ENCODE measurements at regions not wholly inside any gene's neighbourhood (a gene's known extent, or its start where the extent isn't known, plus 50 kb on each side); places are given as distances from the start of the nearest gene placed in this dataset.

GRCh38 chr3:117146571-117146970, 437.0 kb downstream of the TUSC7 start:
- Histone ChIP-seq H3K4me2 (ENCODE audit: low read depth, low read length) (no peak overlapping the region), H3K27me3 (replicated peaks; ENCODE audit: insufficient read depth, low read length) (no peaks in the 10 kb centered on the region), H3F3A (ENCODE audit: insufficient read depth, low read length) (no peaks in the 10 kb centered on the region), H4K20me1 (ENCODE audit: insufficient read depth, low read length) (no peaks in the 10 kb centered on the region), H3K9ac (ENCODE audit: low read length) (no peak overlapping the region), H3K9me2 (replicated peaks; ENCODE audit: insufficient read depth, low read length) (no peaks in the 10 kb centered on the region), H3K36me3 (replicated peaks; ENCODE audit: insufficient read depth, low read length) (no peaks in the 10 kb centered on the region), H3K79me2 (ENCODE audit: low read length) (no peaks in the 10 kb centered on the region), H3K4me3 (ENCODE audit: low read length) (no peak overlapping the region), H3K4me1 (ENCODE audit: low read length) (no peaks in the 10 kb centered on the region), H3K9me3 (replicated peaks; ENCODE audit: insufficient read depth, low read length) (no peaks in the 10 kb centered on the region), H3K27ac (ENCODE audit: low read length) (no peak overlapping the region), H2AFZ (ENCODE audit: low read length) (no peak overlapping the region)
- no peak for DNase-seq
- TF ChIP-seq CTCF (IDR thresholded peaks at IDR 0.05; ENCODE audit: low read length): no peak
- TF ChIP-seq EZH2 (optimal IDR thresholded peaks at IDR 0.05; ENCODE audit: low read depth, low read length): no peak
- TF ChIP-seq EZH2phosphoT487 (IDR thresholded peaks at IDR 0.05; ENCODE audit: low read length): no peak

- Histone ChIP-seq H3K4me1 (ENCODE audit: low read length) (no peaks in the 10 kb centered on the region), H3K9me3 (replicated peaks; ENCODE audit: insufficient read depth, low read length) (no peaks in the 10 kb centered on the region), H4K20me1 (ENCODE audit: insufficient read depth, low read length) (no peaks in the 10 kb centered on the region), H2AFZ (ENCODE audit: low read length) (no peak overlapping the region), H3K9ac (ENCODE audit: low read length) (no peak overlapping the region), H3F3A (ENCODE audit: insufficient read depth, low read length) (no peaks in the 10 kb centered on the region), H3K79me2 (ENCODE audit: low read length) (no peaks in the 10 kb centered on the region), H3K9me2 (replicated peaks; ENCODE audit: insufficient read depth, low read length) (no peaks in the 10 kb centered on the region), H3K27me3 (replicated peaks; ENCODE audit: insufficient read depth, low read length) (no peaks in the 10 kb centered on the region), H3K4me2 (ENCODE audit: low read depth, low read length) (no peak overlapping the region), H3K27ac (ENCODE audit: low read length) (no peak overlapping the region), H3K36me3 (replicated peaks; ENCODE audit: insufficient read depth, low read length) (no peaks in the 10 kb centered on the region), H3K4me3 (ENCODE audit: low read length) (no peak overlapping the region)
- no peak for DNase-seq
- TF ChIP-seq EZH2 (optimal IDR thresholded peaks at IDR 0.05; ENCODE audit: low read depth, low read length) (no peak), EZH2phosphoT487 (IDR thresholded peaks at IDR 0.05; ENCODE audit: low read length) (no peak), CTCF (IDR thresholded peaks at IDR 0.05; ENCODE audit: low read length) (no peak)
These were observed 440.0 kb downstream of the TUSC7 start for GRCh38 chr3:117149584-117149983.

GRCh38 chr3:117150628-117151027, 441.0 kb downstream of the TUSC7 start:
- H3K4me3 ChIP-seq (ENCODE audit: low read length): no peak overlapping the region

More at GRCh38 chr3:117150628-117151027, 441.0 kb downstream of the TUSC7 start:
- DNase-seq: no peak
- no peak overlapping the region for H3K27ac ChIP-seq (ENCODE audit: low read length)
- H3K36me3 ChIP-seq (replicated peaks; ENCODE audit: insufficient read depth, low read length): no peaks in the 10 kb centered on the region
- H3K79me2 ChIP-seq (ENCODE audit: low read length): no peaks in the 10 kb centered on the region
- H3K9ac ChIP-seq (ENCODE audit: low read length): no peak overlapping the region
- no peaks in the 10 kb centered on the region for H3K9me2 ChIP-seq (replicated peaks; ENCODE audit: insufficient read depth, low read length)
- H4K20me1 ChIP-seq (ENCODE audit: insufficient read depth, low read length): no peaks in the 10 kb centered on the region
- no peak overlapping the region for H2AFZ ChIP-seq (ENCODE audit: low read length)
- no peaks in the 10 kb centered on the region for H3K4me1 ChIP-seq (ENCODE audit: low read length)
- no peaks in the 10 kb centered on the region for H3K9me3 ChIP-seq (replicated peaks; ENCODE audit: insufficient read depth, low read length)
- no peak overlapping the region for H3K4me2 ChIP-seq (ENCODE audit: low read depth, low read length)
- H3K27me3 ChIP-seq (replicated peaks; ENCODE audit: insufficient read depth, low read length): no peaks in the 10 kb centered on the region
- no peaks in the 10 kb centered on the region for H3F3A ChIP-seq (ENCODE audit: insufficient read depth, low read length)
- TF ChIP-seq EZH2phosphoT487 (IDR thresholded peaks at IDR 0.05; ENCODE audit: low read length) (no peak), EZH2 (optimal IDR thresholded peaks at IDR 0.05; ENCODE audit: low read depth, low read length) (no peak), CTCF (IDR thresholded peaks at IDR 0.05; ENCODE audit: low read length) (no peak)

All from MM.1S (cell line).